Erythroblast (primary cell): ENCODE measurements at regions not wholly inside any gene's neighbourhood (a gene's known extent, or its start where the extent isn't known, plus 50 kb on each side); places are given as distances from the start of the nearest gene placed in this dataset.

Experiments used
- GATA1 ChIP-seq: IDR thresholded peaks from 2 replicates; pipeline ENCODE4 v1.6.1; 2011; ENCODE audit warnings: low read depth, mild to moderate bottlenecking, control low read depth, low read length, moderate library complexity
- POLR2A ChIP-seq: IDR thresholded peaks from 2 replicates; pipeline ENCODE4 v1.6.1; 2011; ENCODE audit warnings: mild to moderate bottlenecking, low read length

GRCh38 chr7:46802479-46802878 is 779.4 kb downstream of the TNS3 start:
- TF ChIP-seq POLR2A (no peak), GATA1 (no peak)
